ENCODE measurements at regions not wholly inside any gene's neighbourhood (a gene's known extent, or its start where the extent isn't known, plus 50 kb on each side); places are given as distances from the start of the nearest gene placed in this dataset.

DNA sequence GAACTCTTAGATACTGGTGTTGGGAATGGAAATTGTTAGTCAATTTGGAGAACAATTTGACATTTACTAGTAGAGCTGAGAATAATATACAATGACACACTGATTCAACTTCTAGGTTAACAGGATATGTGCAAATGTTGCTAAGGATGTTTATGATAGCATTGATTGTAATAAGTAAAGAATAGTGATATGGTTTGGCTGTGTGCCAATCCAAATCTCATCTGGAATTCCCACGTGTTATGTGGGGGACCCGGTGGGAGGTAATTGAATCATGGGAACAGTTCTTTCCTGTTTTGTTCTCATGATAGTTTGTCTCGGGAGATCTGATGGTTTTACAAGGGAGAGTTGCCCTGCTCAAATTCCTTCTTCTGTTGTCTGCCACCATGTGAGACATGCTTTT is 302.4 kb upstream of the TMPRSS15 start:
- TF ChIP-seq NFIC (IDR thresholded peaks at IDR 0.05) (no peak), EP300 (IDR thresholded peaks at IDR 0.05; ENCODE audit: borderline replicate concordance) (no peak), TEAD4 (IDR thresholded peaks at IDR 0.05) (no peak), RAD21 (IDR thresholded peaks at IDR 0.05; ENCODE audit: low read depth) (no peak), FOXM1 (IDR thresholded peaks at IDR 0.05; ENCODE audit: borderline replicate concordance, low read depth) (no peak), YY1 (IDR thresholded peaks at IDR 0.05; ENCODE audit: low read depth) (no peak), TCF12 (IDR thresholded peaks at IDR 0.05; ENCODE audit: low read depth) (no peak)
- TF ChIP-seq, protein P1, sequence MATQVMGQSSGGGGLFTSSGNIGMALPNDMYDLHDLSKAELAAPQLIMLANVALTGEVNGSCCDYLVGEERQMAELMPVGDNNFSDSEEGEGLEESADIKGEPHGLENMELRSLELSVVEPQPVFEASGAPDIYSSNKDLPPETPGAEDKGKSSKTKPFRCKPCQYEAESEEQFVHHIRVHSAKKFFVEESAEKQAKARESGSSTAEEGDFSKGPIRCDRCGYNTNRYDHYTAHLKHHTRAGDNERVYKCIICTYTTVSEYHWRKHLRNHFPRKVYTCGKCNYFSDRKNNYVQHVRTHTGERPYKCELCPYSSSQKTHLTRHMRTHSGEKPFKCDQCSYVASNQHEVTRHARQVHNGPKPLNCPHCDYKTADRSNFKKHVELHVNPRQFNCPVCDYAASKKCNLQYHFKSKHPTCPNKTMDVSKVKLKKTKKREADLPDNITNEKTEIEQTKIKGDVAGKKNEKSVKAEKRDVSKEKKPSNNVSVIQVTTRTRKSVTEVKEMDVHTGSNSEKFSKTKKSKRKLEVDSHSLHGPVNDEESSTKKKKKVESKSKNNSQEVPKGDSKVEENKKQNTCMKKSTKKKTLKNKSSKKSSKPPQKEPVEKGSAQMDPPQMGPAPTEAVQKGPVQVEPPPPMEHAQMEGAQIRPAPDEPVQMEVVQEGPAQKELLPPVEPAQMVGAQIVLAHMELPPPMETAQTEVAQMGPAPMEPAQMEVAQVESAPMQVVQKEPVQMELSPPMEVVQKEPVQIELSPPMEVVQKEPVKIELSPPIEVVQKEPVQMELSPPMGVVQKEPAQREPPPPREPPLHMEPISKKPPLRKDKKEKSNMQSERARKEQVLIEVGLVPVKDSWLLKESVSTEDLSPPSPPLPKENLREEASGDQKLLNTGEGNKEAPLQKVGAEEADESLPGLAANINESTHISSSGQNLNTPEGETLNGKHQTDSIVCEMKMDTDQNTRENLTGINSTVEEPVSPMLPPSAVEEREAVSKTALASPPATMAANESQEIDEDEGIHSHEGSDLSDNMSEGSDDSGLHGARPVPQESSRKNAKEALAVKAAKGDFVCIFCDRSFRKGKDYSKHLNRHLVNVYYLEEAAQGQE (IDR thresholded peaks at IDR 0.05; ENCODE audit: low read depth), result no peak
- TF ChIP-seq, protein P2, sequence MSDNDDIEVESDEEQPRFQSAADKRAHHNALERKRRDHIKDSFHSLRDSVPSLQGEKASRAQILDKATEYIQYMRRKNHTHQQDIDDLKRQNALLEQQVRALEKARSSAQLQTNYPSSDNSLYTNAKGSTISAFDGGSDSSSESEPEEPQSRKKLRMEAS (IDR thresholded peaks at IDR 0.05), result no peak
